Fibroblast of lung (primary cell): ENCODE measurements at regions not wholly inside any gene's neighbourhood (a gene's known extent, or its start where the extent isn't known, plus 50 kb on each side); places are given as distances from the start of the nearest gene placed in this dataset.

ENCODE experiments used
- CTCF ChIP-seq, 2 donors: IDR thresholded peaks in 1 of 2; conservative IDR thresholded peaks in 1 of 2; 1 replicate in 1 of 2; 2 replicates in 1 of 2; pipeline ENCODE4 v1.5.1; 2011 to 2012; ENCODE audit warnings: low read length in 2 of 2, control low read depth in 1 of 2, inconsistent platforms in 1 of 2, low read depth in 1 of 2, mild to moderate bottlenecking in 1 of 2
- EZH2 ChIP-seq: IDR thresholded peaks from 2 replicates; pipeline ENCODE4 v1.5.1; 2012; ENCODE audit warnings: low read length, control low read depth, mild to moderate bottlenecking; ENCODE audit errors: missing control alignments

- TF ChIP-seq CTCF (conservative IDR thresholded peaks at IDR 0.05 in 1 of 2, IDR thresholded peaks at IDR 0.05 in 1 of 2; ENCODE audit: low read depth in 1 of 2, low read length in 2 of 2): no peak
- no peak for TF ChIP-seq EZH2
Observed at GRCh38 chr21:39025198-39025597, 158.1 kb downstream of the PSMG1 start.
